ENCODE measurements at regions not wholly inside any gene's neighbourhood (a gene's known extent, or its start where the extent isn't known, plus 50 kb on each side); places are given as distances from the start of the nearest gene placed in this dataset.

DNA sequence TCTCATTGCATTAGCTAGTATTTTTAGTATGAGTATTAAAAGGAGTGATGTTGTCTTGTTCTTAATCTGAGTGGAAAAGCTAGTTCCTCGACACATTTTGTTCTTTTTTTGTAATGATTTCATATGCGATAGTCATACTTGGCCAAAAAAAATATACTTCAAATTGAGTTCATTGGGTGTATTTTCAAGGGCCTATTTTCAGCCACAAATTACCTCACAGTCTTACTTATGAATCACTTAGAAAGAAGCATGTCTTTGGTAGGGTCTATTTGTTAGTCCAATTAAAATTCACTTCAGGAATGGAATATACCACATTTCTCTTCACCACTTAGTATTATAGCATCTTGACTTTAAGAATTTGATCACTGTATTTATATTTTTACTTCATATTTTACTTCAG, 337.2 kb downstream of the CDH11 start:
- H3K27ac ChIP-seq = no peak overlapping the region
- no peaks in the 10 kb centered on the region for H3K4me1 ChIP-seq
- no peaks in the 10 kb centered on the region for H3K9me3 ChIP-seq
- DNase-seq = no peak
- TF ChIP-seq CTCF (IDR thresholded peaks at IDR 0.05) (no peak), POLR2A (IDR thresholded peaks at IDR 0.05) (no peak)
- H3K27me3 ChIP-seq = no peaks in the 10 kb centered on the region
- no peaks in the 10 kb centered on the region for H3K36me3 ChIP-seq
- H3K4me3 ChIP-seq = no peak overlapping the region

- TF ChIP-seq POLR2A (IDR thresholded peaks at IDR 0.05) (no peak), CTCF (IDR thresholded peaks at IDR 0.05) (no peak)
- Histone ChIP-seq H3K4me3 (no peak overlapping the region), H3K4me1 (no peaks in the 10 kb centered on the region), H3K36me3 (no peaks in the 10 kb centered on the region), H3K27ac (no peak overlapping the region), H3K27me3 (no peaks in the 10 kb centered on the region), H3K9me3 (no peaks in the 10 kb centered on the region)
- no peak for DNase-seq
Observed at GRCh38 chr16:64782484-64782883, 339.4 kb downstream of the CDH11 start.

GRCh38 chr16:64780445-64780844, 341.4 kb downstream of the CDH11 start:
- H3K4me1 ChIP-seq = no peaks in the 10 kb centered on the region
- no peak for DNase-seq

GRCh38 chr16:64778777-64779176, 343.1 kb downstream of the CDH11 start:
- no peak for TF ChIP-seq POLR2A (IDR thresholded peaks at IDR 0.05)
- no peak for TF ChIP-seq CTCF (IDR thresholded peaks at IDR 0.05)
- Histone ChIP-seq H3K27me3 (no peaks in the 10 kb centered on the region), H3K27ac (no peak overlapping the region), H3K4me3 (no peak overlapping the region), H3K9me3 (no peaks in the 10 kb centered on the region), H3K4me1 (no peaks in the 10 kb centered on the region), H3K36me3 (no peaks in the 10 kb centered on the region)
- no peak for DNase-seq

More at GRCh38 chr16:64780445-64780844, 341.4 kb downstream of the CDH11 start:
- no peak overlapping the region for H3K4me3 ChIP-seq
- H3K27me3 ChIP-seq = no peaks in the 10 kb centered on the region
- no peak overlapping the region for H3K27ac ChIP-seq
- TF ChIP-seq POLR2A (IDR thresholded peaks at IDR 0.05) (no peak), CTCF (IDR thresholded peaks at IDR 0.05) (no peak)
- no peaks in the 10 kb centered on the region for H3K36me3 ChIP-seq
- no peaks in the 10 kb centered on the region for H3K9me3 ChIP-seq

GRCh38 chr16:64773638-64774037, 348.2 kb downstream of the CDH11 start:
- Histone ChIP-seq H3K27me3 (no peaks in the 10 kb centered on the region), H3K9me3 (no peaks in the 10 kb centered on the region), H3K4me1 (no peaks in the 10 kb centered on the region), H3K27ac (no peak overlapping the region), H3K36me3 (no peaks in the 10 kb centered on the region), H3K4me3 (no peak overlapping the region)
- TF ChIP-seq CTCF (IDR thresholded peaks at IDR 0.05) (no peak), POLR2A (IDR thresholded peaks at IDR 0.05) (no peak)
- no peak for DNase-seq

GRCh38 chr16:64773184-64773583, 348.7 kb downstream of the CDH11 start:
- H3K27ac ChIP-seq = no peak overlapping the region
- TF ChIP-seq CTCF (IDR thresholded peaks at IDR 0.05) (no peak), POLR2A (IDR thresholded peaks at IDR 0.05) (no peak)

More at GRCh38 chr16:64773184-64773583, 348.7 kb downstream of the CDH11 start:
- H3K27me3 ChIP-seq = no peaks in the 10 kb centered on the region
- DNase-seq = no peak
- no peaks in the 10 kb centered on the region for H3K36me3 ChIP-seq
- H3K4me1 ChIP-seq = no peaks in the 10 kb centered on the region
- no peak overlapping the region for H3K4me3 ChIP-seq
- no peaks in the 10 kb centered on the region for H3K9me3 ChIP-seq
